ENCODE measurements at regions not wholly inside any gene's neighbourhood (a gene's known extent, or its start where the extent isn't known, plus 50 kb on each side); places are given as distances from the start of the nearest gene placed in this dataset.

DNA sequence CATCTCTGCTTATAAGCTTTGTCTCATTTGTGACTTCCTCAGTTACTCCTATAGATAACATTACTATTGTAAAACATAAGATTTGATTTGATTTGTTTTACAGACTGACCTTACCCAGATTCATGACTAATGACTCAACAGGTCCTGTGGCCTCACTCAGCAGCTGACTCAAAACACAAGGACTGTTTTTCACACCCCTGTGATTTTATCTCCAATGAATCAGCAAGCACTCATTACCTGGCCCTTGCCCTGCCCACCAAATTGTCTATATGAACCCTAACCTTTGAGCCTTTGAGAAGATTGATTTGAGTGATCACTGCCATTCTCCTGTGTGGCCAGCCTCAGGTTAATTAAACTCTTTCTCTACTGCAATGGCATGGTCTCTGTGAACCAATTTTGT, 1064.6 kb upstream of the LRRTM3 start:
- no peak for DNase-seq
